GM12878 (cell line): ENCODE measurements at regions not wholly inside any gene's neighbourhood (a gene's known extent, or its start where the extent isn't known, plus 50 kb on each side); places are given as distances from the start of the nearest gene placed in this dataset.

ENCODE experiments used
- ATAC-seq: fragments of 200-7000 bp; cut with Tn5 transposase; 3 replicates; pipeline ENCODE4 v1.9.1; 2020; ENCODE audit warnings: mild to moderate bottlenecking, moderate library complexity
- BruUV-seq: library from RNA; stranded (reverse); fragments of 400-500 nt; replicated peaks from 2 replicates; lab custom pipeline; 2021; lab: Mats Ljungman, UMichigan
- CTCF ChIA-PET: fragments of 300-600 bp; sonication (Branson Sonifier 250); formaldehyde crosslinking; extraction: SDS; loops from one replicate; lab custom pipeline; 2021; ENCODE audit warnings: inconsistent platforms; lab: Yijun Ruan, JAX
- POLR2A ChIA-PET: fragments of 350-600 bp; formaldehyde crosslinking; extraction: SDS; loops from one replicate; lab custom pipeline; 2021; ENCODE audit warnings: inconsistent platforms; lab: Charles Lee
- RAD21 ChIA-PET: fragments of 300-600 bp; sonication (Branson Sonifier 250); formaldehyde crosslinking; loops from one replicate; lab custom pipeline; 2023; ENCODE audit warnings: antibody characterized with exemption; ENCODE audit not compliant: unreplicated experiment; lab: Charles Lee
- SMC1A ChIA-PET: fragments of 300-600 bp; sonication (Branson Sonifier 250); formaldehyde crosslinking; loops from one replicate; lab custom pipeline; 2023; ENCODE audit not compliant: unreplicated experiment, uncharacterized antibody; lab: Charles Lee
- DNase-seq: peaks from one replicate; pipeline ENCODE4 v3.0.0-alpha.2; 2011; ENCODE audit warnings: low read depth, low spot score
- FAIRE-seq: peaks from 3 replicates; lab custom pipeline; 2011; peaks lifted over from hg19 to GRCh38; lab: Jason Lieb, UNC
- H2AFZ ChIP-seq: 2 replicates; pipeline ENCODE4 v1.6.0; 2011; ENCODE audit warnings: low read depth, low read length, control low read depth; ENCODE audit not compliant: control insufficient read depth
- H3K27ac ChIP-seq: 2 replicates; pipeline ENCODE4 v1.5.1; 2011; ENCODE audit warnings: control low read depth; ENCODE audit not compliant: control insufficient read depth, insufficient read depth
- H3K27me3 ChIP-seq, 2 experiments: replicated peaks in 1 of 2; 2 replicates each; pipeline versions ENCODE4 v1.6.0 to v1.6.1; 2011; ENCODE audit warnings: low read length in 1 of 2; ENCODE audit not compliant: control insufficient read depth in 2 of 2, insufficient read depth in 2 of 2
- H3K36me3 ChIP-seq, 2 experiments: 2 replicates each; pipeline ENCODE4 v1.5.1; 2011; ENCODE audit warnings: low read length in 1 of 2; ENCODE audit not compliant: control insufficient read depth in 2 of 2, insufficient read depth in 2 of 2
- H3K4me1 ChIP-seq: 2 replicates; pipeline ENCODE4 v1.6.1; 2011; ENCODE audit warnings: mild to moderate bottlenecking, low read length, moderate library complexity, mixed read lengths; ENCODE audit not compliant: control insufficient read depth, insufficient read depth
- H3K4me2 ChIP-seq: 2 replicates; pipeline ENCODE4 v1.6.0; 2011; ENCODE audit warnings: control low read depth; ENCODE audit not compliant: control insufficient read depth, insufficient read depth
- H3K4me3 ChIP-seq: fragments of 200-600 bp; sonication (generic); 2 replicates; pipeline ENCODE4 v1.5.1; 2016
- H3K79me2 ChIP-seq: 2 replicates; pipeline ENCODE4 v1.6.0; 2011; ENCODE audit warnings: low read length; ENCODE audit not compliant: control insufficient read depth, insufficient read depth
- H3K9ac ChIP-seq: 2 replicates; pipeline ENCODE4 v1.8.0; 2011; ENCODE audit warnings: low read length, control low read depth, mixed read lengths; ENCODE audit not compliant: control insufficient read depth, insufficient read depth
- H3K9me3 ChIP-seq: replicated peaks from 3 replicates; pipeline ENCODE4 v1.5.1; 2011; ENCODE audit warnings: mild to moderate bottlenecking, low read length; ENCODE audit not compliant: control insufficient read depth, insufficient read depth
- H4K20me1 ChIP-seq: 2 replicates; pipeline ENCODE4 v1.6.0; 2011; ENCODE audit not compliant: control insufficient read depth, insufficient read depth
- RAD21 ChIP-seq: IDR thresholded peaks from 2 replicates; pipeline ENCODE4 v1.6.1; 2011; ENCODE audit warnings: mild to moderate bottlenecking, low read depth, low read length, moderate library complexity; ENCODE audit not compliant: insufficient read depth
- RUNX3 ChIP-seq: IDR thresholded peaks from 2 replicates; pipeline ENCODE4 v1.6.1; 2012; ENCODE audit warnings: low read length, inconsistent platforms
- SMC3 ChIP-seq: IDR thresholded peaks from 2 replicates; pipeline ENCODE4 v1.6.1; 2011; ENCODE audit warnings: low read length, improper control_type of control experiment, borderline replicate concordance
- YY1 ChIP-seq: IDR thresholded peaks from 2 replicates; pipeline ENCODE4 v1.6.1; 2011; ENCODE audit warnings: low read depth, mild to moderate bottlenecking, low read length
- WGBS: methylation state at CpG from one replicate; pipeline ENCODE4 v1.1.6; 2016; ENCODE audit warnings: low lambda C conversion rate; ENCODE audit not compliant: insufficient replicate concordance, insufficient coverage; ENCODE audit errors: missing lambda C conversion rate; 5-methylcytosine and 5-hydroxymethylcytosine counted together
- in situ Hi-C: fragments of 300-500 bp; cut with MboI; formaldehyde crosslinking; loops from 9 replicates; pipeline ENCODE4 v1.14.3; 2018; ENCODE audit warnings: mixed read lengths
- intact Hi-C: fragments of 100-400 bp; cut with micrococcal nuclease; formaldehyde crosslinking; loops from one replicate; pipeline ENCODE4 v1.14.2; 2022; ENCODE audit not compliant: unreplicated experiment
- TF ChIP-seq, protein P1 (sequence below), 3 experiments: IDR thresholded peaks in 2 of 3; conservative IDR thresholded peaks in 1 of 3; 2 replicates each; pipeline ENCODE4 v1.5.1; 2011; ENCODE audit warnings: low read depth in 3 of 3, low read length in 3 of 3, mild to moderate bottlenecking in 3 of 3, control low read depth in 2 of 3, moderate library complexity in 2 of 3, inconsistent platforms in 1 of 3, mixed read lengths in 1 of 3; ENCODE audit not compliant: control insufficient read depth in 2 of 3, insufficient read depth in 1 of 3; ENCODE audit errors: extremely low read depth in 1 of 3

DNA sequence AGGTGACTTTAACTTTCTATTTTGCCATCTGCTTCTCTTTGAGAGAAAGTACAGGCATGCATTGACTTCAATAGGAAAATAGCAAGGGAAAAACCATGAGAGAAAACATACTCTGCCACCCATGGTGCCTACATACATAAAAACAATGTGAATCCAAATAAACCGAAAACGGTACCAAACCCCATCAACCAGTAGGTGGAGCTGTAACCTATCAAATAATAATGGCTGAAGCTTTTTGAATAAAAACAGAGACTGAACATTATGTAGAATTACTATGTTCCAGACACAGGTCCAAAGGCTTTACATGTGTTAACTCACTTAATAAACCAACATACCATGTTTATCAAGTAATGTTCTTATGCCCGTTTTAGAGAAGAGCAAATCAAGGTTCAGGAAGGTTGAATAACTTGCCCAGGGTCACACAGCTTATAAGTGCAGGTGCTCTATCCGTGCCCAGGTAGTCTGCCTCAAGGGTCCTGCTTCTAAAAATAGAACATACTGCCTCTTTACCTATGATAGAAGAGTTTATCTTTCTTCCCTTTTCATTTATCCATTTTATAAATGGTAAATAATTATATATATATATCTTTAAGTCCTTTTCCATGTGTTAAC lies 293.9 kb upstream of the SYT4 start:
- BruUV-seq, result no TSS peak
- no peaks in the 10 kb centered on the region for H3K36me3 ChIP-seq
- no peak for DNase-seq
- no peak overlapping the region for H2AFZ ChIP-seq
- H3K27me3 ChIP-seq, result no peaks in the 10 kb centered on the region
- no peak for FAIRE-seq
- H3K4me1 ChIP-seq, result no peaks in the 10 kb centered on the region
- CTCF ChIA-PET, result interaction anchor here (0.6 to 10.9 kb wide), 11 partner anchors 9 to 1815 kb away, joined by 3 to 207 read pairs (median 7); no protein-coding TSS in a partner anchor
- no peaks in the 10 kb centered on the region for H4K20me1 ChIP-seq
- H3K9ac ChIP-seq, result no peak overlapping the region
- H3K4me2 ChIP-seq, result no peak overlapping the region
- POLR2A ChIA-PET, result no interaction called here
- whole genome bisulfite sequencing, result 0% methylated on average over 4 of the region's 4 CpGs
- H3K4me3 ChIP-seq, result no peak overlapping the region
- peak; percentile 74 for ATAC-seq
- intact Hi-C loops (loop anchor here (1.0 to 10.0 kb wide), 2 partner anchors 16 to 1256 kb away; no protein-coding TSS in a partner anchor), in situ Hi-C loops (loop anchor here (25.0 kb wide), 1 partner anchor 1459 kb away; no protein-coding TSS in a partner anchor)
- H3K9me3 ChIP-seq, result no peaks in the 10 kb centered on the region
- RAD21 ChIA-PET, result interaction anchor here (0.6 to 2.4 kb wide), 4 partner anchors 14 to 23 kb away, joined by 3 to 7 read pairs (median 5); no protein-coding TSS in a partner anchor
- H3K27ac ChIP-seq, result no peak overlapping the region
- TF ChIP-seq SMC3, result peak; percentile 36; the same call in 1 of the 2 replicates
- TF ChIP-seq RAD21, result peak; percentile 78
- TF ChIP-seq, protein P1, sequence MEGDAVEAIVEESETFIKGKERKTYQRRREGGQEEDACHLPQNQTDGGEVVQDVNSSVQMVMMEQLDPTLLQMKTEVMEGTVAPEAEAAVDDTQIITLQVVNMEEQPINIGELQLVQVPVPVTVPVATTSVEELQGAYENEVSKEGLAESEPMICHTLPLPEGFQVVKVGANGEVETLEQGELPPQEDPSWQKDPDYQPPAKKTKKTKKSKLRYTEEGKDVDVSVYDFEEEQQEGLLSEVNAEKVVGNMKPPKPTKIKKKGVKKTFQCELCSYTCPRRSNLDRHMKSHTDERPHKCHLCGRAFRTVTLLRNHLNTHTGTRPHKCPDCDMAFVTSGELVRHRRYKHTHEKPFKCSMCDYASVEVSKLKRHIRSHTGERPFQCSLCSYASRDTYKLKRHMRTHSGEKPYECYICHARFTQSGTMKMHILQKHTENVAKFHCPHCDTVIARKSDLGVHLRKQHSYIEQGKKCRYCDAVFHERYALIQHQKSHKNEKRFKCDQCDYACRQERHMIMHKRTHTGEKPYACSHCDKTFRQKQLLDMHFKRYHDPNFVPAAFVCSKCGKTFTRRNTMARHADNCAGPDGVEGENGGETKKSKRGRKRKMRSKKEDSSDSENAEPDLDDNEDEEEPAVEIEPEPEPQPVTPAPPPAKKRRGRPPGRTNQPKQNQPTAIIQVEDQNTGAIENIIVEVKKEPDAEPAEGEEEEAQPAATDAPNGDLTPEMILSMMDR (IDR thresholded peaks at IDR 0.05 in 2 of 3, conservative IDR thresholded peaks at IDR 0.05 in 1 of 3; ENCODE audit: control insufficient read depth in 2 of 3, extremely low read depth in 1 of 3, insufficient read depth in 1 of 3, low read depth in 3 of 3, low read length in 3 of 3), result peak; percentile 61 to 70 (median 64)
- TF ChIP-seq YY1, result 0 out of 2 replicates have a peak, but pooled peaks have one; percentile 26
- TF ChIP-seq RUNX3, result no peak
- SMC1A ChIA-PET, result interaction anchor here (0.8 to 3.5 kb wide), 8 partner anchors 9 to 1520 kb away, joined by 3 to 23 read pairs (median 4); no protein-coding TSS in a partner anchor
- H3K79me2 ChIP-seq, result no peaks in the 10 kb centered on the region
